HepG2 (cell line): ENCODE measurements at regions not wholly inside any gene's neighbourhood (a gene's known extent, or its start where the extent isn't known, plus 50 kb on each side); places are given as distances from the start of the nearest gene placed in this dataset.

Source experiments
- FOXA1 ChIP-seq, 2 experiments: fragments of 450-650 bp in 1 of 2; sonication (generic) in 1 of 2; formaldehyde crosslinking in 1 of 2; IDR thresholded peaks; 2 replicates each; pipeline versions ENCODE4 v1.4.0 to v1.6.1; 2016 to 2020; ENCODE audit warnings: missing genetic modification reagents in 1 of 2
- MIER3 ChIP-seq: IDR thresholded peaks from 2 replicates; pipeline ENCODE4 v1.6.1; 2016; ENCODE audit warnings: missing compliant biosample characterization, borderline replicate concordance
- MNT ChIP-seq: fragments of 450-650 bp; IDR thresholded peaks from 2 replicates; pipeline ENCODE4 v1.6.1; 2016
- RFX3 ChIP-seq: IDR thresholded peaks from 2 replicates; pipeline ENCODE4 v1.6.1; 2016; ENCODE audit warnings: missing biosample characterization, missing genetic modification reagents
- SCMH1 ChIP-seq: sonication (generic); formaldehyde crosslinking; IDR thresholded peaks from 2 replicates; pipeline ENCODE4 v1.9.0; 2021; ENCODE audit warnings: missing genetic modification reagents, mild to moderate bottlenecking, borderline replicate concordance
- ZMYM4 ChIP-seq: sonication (generic); formaldehyde crosslinking; IDR thresholded peaks from 2 replicates; pipeline ENCODE4 v1.8.1; 2023; ENCODE audit warnings: mild to moderate bottlenecking, missing genetic modification reagents
- TF ChIP-seq, protein P1 (sequence below): sonication (generic); formaldehyde crosslinking; IDR thresholded peaks from 2 replicates; pipeline ENCODE4 v1.9.0; 2021; ENCODE audit warnings: mild to moderate bottlenecking, missing genetic modification reagents

DNA sequence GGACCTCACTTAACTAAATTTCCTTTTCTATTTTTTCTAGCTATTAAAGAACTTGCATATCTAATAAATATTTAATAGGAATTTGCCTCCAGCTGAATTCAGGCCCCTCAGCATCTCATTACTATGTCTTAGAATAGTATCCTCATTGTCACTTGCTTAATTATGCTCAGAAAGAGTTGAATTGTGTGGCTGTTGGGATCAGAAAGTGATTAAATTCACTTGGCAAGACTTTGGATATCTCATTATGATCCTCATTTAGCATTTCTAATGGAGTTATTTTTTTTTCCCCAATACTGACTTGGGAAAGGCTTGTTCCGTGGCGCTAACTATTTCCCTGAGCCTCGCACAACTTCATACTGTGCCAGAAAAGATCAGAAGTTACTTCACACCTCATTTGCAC lies 158.8 kb downstream of the IDS start (continued):
- TF ChIP-seq, protein P1, sequence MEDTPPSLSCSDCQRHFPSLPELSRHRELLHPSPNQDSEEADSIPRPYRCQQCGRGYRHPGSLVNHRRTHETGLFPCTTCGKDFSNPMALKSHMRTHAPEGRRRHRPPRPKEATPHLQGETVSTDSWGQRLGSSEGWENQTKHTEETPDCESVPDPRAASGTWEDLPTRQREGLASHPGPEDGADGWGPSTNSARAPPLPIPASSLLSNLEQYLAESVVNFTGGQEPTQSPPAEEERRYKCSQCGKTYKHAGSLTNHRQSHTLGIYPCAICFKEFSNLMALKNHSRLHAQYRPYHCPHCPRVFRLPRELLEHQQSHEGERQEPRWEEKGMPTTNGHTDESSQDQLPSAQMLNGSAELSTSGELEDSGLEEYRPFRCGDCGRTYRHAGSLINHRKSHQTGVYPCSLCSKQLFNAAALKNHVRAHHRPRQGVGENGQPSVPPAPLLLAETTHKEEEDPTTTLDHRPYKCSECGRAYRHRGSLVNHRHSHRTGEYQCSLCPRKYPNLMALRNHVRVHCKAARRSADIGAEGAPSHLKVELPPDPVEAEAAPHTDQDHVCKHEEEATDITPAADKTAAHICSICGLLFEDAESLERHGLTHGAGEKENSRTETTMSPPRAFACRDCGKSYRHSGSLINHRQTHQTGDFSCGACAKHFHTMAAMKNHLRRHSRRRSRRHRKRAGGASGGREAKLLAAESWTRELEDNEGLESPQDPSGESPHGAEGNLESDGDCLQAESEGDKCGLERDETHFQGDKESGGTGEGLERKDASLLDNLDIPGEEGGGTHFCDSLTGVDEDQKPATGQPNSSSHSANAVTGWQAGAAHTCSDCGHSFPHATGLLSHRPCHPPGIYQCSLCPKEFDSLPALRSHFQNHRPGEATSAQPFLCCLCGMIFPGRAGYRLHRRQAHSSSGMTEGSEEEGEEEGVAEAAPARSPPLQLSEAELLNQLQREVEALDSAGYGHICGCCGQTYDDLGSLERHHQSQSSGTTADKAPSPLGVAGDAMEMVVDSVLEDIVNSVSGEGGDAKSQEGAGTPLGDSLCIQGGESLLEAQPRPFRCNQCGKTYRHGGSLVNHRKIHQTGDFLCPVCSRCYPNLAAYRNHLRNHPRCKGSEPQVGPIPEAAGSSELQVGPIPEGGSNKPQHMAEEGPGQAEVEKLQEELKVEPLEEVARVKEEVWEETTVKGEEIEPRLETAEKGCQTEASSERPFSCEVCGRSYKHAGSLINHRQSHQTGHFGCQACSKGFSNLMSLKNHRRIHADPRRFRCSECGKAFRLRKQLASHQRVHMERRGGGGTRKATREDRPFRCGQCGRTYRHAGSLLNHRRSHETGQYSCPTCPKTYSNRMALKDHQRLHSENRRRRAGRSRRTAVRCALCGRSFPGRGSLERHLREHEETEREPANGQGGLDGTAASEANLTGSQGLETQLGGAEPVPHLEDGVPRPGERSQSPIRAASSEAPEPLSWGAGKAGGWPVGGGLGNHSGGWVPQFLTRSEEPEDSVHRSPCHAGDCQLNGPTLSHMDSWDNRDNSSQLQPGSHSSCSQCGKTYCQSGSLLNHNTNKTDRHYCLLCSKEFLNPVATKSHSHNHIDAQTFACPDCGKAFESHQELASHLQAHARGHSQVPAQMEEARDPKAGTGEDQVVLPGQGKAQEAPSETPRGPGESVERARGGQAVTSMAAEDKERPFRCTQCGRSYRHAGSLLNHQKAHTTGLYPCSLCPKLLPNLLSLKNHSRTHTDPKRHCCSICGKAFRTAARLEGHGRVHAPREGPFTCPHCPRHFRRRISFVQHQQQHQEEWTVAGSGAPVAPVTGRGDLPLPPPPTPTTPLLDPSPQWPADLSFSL (CRISPR knock-in tag) = no peak
- TF ChIP-seq FOXA1 (IDR thresholded peaks at IDR 0.05) = no peak
- no peak for TF ChIP-seq FOXA1 (CRISPR knock-in tag; IDR thresholded peaks at IDR 0.05)
- no peak for TF ChIP-seq MNT
- no peak for TF ChIP-seq RFX3 (CRISPR knock-in tag)
- no peak for TF ChIP-seq MIER3 (CRISPR knock-in tag)
- TF ChIP-seq ZMYM4 (CRISPR knock-in tag) = no peak
- no peak for TF ChIP-seq SCMH1 (CRISPR knock-in tag)
